Small intestine (tissue), 7 donors: ENCODE measurements at regions not wholly inside any gene's neighbourhood (a gene's known extent, or its start where the extent isn't known, plus 50 kb on each side); places are given as distances from the start of the nearest gene placed in this dataset.

Source experiments
- DNase-seq, 2 donors: peaks; one replicate each; pipeline versions ENCODE4 v3.0.0 to v3.0.0-alpha.2; 2013
- FAIRE-seq: peaks from 2 replicates; lab custom pipeline; 2012; peaks lifted over from hg19 to GRCh38; lab: Jason Lieb, UNC
- H3K27ac ChIP-seq, 3 donors: one replicate each; pipeline ENCODE4 v1.5.1; 2013; ENCODE audit warnings: low read length in 2 of 3, mild to moderate bottlenecking in 2 of 3, control low read depth in 1 of 3, inconsistent platforms in 1 of 3, low read depth in 1 of 3, moderate library complexity in 1 of 3
- H3K27me3 ChIP-seq, 3 donors: one replicate each; pipeline ENCODE4 v1.6.1; 2013; ENCODE audit warnings: low read length in 3 of 3, inconsistent platforms in 1 of 3; ENCODE audit not compliant: control insufficient read depth in 3 of 3, insufficient read depth in 3 of 3
- H3K36me3 ChIP-seq, 3 donors: one replicate each; pipeline ENCODE4 v1.6.1; 2013; ENCODE audit warnings: low read length in 3 of 3, inconsistent platforms in 1 of 3, low read depth in 1 of 3, mild to moderate bottlenecking in 1 of 3, moderate library complexity in 1 of 3; ENCODE audit not compliant: control insufficient read depth in 3 of 3, insufficient read depth in 2 of 3
- H3K4me1 ChIP-seq, 3 donors: one replicate each; pipeline ENCODE4 v1.6.1; 2013; ENCODE audit warnings: low read length in 2 of 3, inconsistent platforms in 1 of 3, low read depth in 1 of 3, mild to moderate bottlenecking in 1 of 3, moderate library complexity in 1 of 3; ENCODE audit not compliant: control insufficient read depth in 3 of 3, insufficient read depth in 2 of 3
- H3K4me3 ChIP-seq, 3 donors: one replicate each; pipeline ENCODE4 v1.5.1; 2013; ENCODE audit warnings: low read length in 3 of 3, control low read depth in 1 of 3, inconsistent platforms in 1 of 3, low read depth in 1 of 3, mild to moderate bottlenecking in 1 of 3, moderate library complexity in 1 of 3
- H3K9me3 ChIP-seq, 2 donors: one replicate each; pipeline ENCODE4 v1.6.1; 2013; ENCODE audit warnings: low read depth in 1 of 2, low read length in 1 of 2; ENCODE audit not compliant: control insufficient read depth in 2 of 2, insufficient read depth in 1 of 2
- WGBS, 3 donors: extraction: QIAGEN DNeasy Blood & Tissue Kit; methylation state at CpG; one replicate each; pipeline ENCODE4 v1.1.7; 2013; 5-methylcytosine and 5-hydroxymethylcytosine counted together
- donor health status: healthy with polysubstance abuse.
- donor health status: control.
- donor health status: control.
- donor health status: Bipolar disorder and iron deficiency.
- donor health status: healthy.

- Histone ChIP-seq H3K36me3 (no peaks in the 10 kb centered on the region), H3K9me3 (peaks cover 0 to 6% of the 10 kb centered on the region in 2 donors), H3K4me3 (no peak overlapping the region), H3K4me1 (peaks cover 0 to 13% (median 0%) of the 10 kb centered on the region in 3 donors), H3K27ac (no peak overlapping the region), H3K27me3 (no peaks in the 10 kb centered on the region)
- FAIRE-seq (no peak), DNase-seq (no peak)
- 86 to 89% (median 86%) methylated on average over 7 of the region's 7 CpGs for WGBS, 3 donors
Measured at GRCh38 chr3:194240766-194241165, 104.8 kb downstream of the HES1 start.

GRCh38 chr3:194243172-194243837, 107.4 kb downstream of the HES1 start:
- FAIRE-seq (no peak), DNase-seq (no peak)
- WGBS, 3 donors, result 75 to 88% (median 80%) methylated on average over 4 of the region's 4 CpGs
- no peak overlapping the region for H3K27ac ChIP-seq
- H3K4me1 ChIP-seq, result peaks cover 0 to 13% (median 0%) of the 10 kb centered on the region in 3 donors
- H3K4me3 ChIP-seq, result no peak overlapping the region
- H3K9me3 ChIP-seq, result no peaks in the 10 kb centered on the region
- H3K27me3 ChIP-seq, result no peaks in the 10 kb centered on the region
- H3K36me3 ChIP-seq, result no peaks in the 10 kb centered on the region

- WGBS, 3 donors, result 19 to 65% (median 32%) methylated on average over 6 of the region's 6 CpGs
- H3K36me3 ChIP-seq, result no peaks in the 10 kb centered on the region
- H3K9me3 ChIP-seq, result no peaks in the 10 kb centered on the region
- no peak overlapping the region for H3K4me3 ChIP-seq
- no peaks in the 10 kb centered on the region for H3K27me3 ChIP-seq
- DNase-seq, result peak; percentile 61 to 84
- H3K27ac ChIP-seq, result peak overlapping the region in 1 of 3 donors; percentile 21
- no peak for FAIRE-seq
- H3K4me1 ChIP-seq, result peaks cover 0 to 13% (median 0%) of the 10 kb centered on the region in 3 donors
Measured at GRCh38 chr3:194244167-194244566, 107.0 kb downstream of the CPN2 start.

- 96 to 100% (median 98%) methylated on average over 2 of the region's 2 CpGs for WGBS, 3 donors
- no peak overlapping the region for H3K27ac ChIP-seq
- H3K27me3 ChIP-seq, result no peaks in the 10 kb centered on the region
- DNase-seq, result no peak
- H3K4me3 ChIP-seq, result no peak overlapping the region
- H3K4me1 ChIP-seq, result peaks cover 0 to 23% (median 4%) of the 10 kb centered on the region in 3 donors
- FAIRE-seq, result no peak
- H3K36me3 ChIP-seq, result no peaks in the 10 kb centered on the region
- no peaks in the 10 kb centered on the region for H3K9me3 ChIP-seq
Measured at GRCh38 chr3:194245474-194245873, 105.7 kb downstream of the CPN2 start.

GRCh38 chr3:194245975-194246561, 105.1 kb downstream of the CPN2 start:
- H3K4me3 ChIP-seq, result no peak overlapping the region
- DNase-seq, result no peak
- 81 to 93% (median 90%) methylated on average over 4 of the region's 4 CpGs for WGBS, 3 donors
- H3K27me3 ChIP-seq, result no peaks in the 10 kb centered on the region
- H3K4me1 ChIP-seq, result peaks cover 0 to 29% (median 7%) of the 10 kb centered on the region in 3 donors
- FAIRE-seq, result no peak
- no peaks in the 10 kb centered on the region for H3K9me3 ChIP-seq
- no peak overlapping the region for H3K27ac ChIP-seq
- H3K36me3 ChIP-seq, result no peaks in the 10 kb centered on the region

- no peaks in the 10 kb centered on the region for H3K9me3 ChIP-seq
- H3K27ac ChIP-seq, result no peak overlapping the region
- peaks cover 0 to 30% (median 7%) of the 10 kb centered on the region in 3 donors for H3K4me1 ChIP-seq
- H3K4me3 ChIP-seq, result no peak overlapping the region
- 74 to 81% (median 77%) methylated on average over 7 of the region's 7 CpGs for WGBS, 3 donors
- H3K36me3 ChIP-seq, result no peaks in the 10 kb centered on the region
- DNase-seq (no peak), FAIRE-seq (no peak)
- H3K27me3 ChIP-seq, result no peaks in the 10 kb centered on the region
Measured at GRCh38 chr3:194246709-194247349, 104.3 kb downstream of the CPN2 start.

- no peak for FAIRE-seq
- peaks cover 0 to 30% (median 7%) of the 10 kb centered on the region in 3 donors for H3K4me1 ChIP-seq
- H3K4me3 ChIP-seq, result no peak overlapping the region
- no peak for DNase-seq
- no peaks in the 10 kb centered on the region for H3K9me3 ChIP-seq
- no peaks in the 10 kb centered on the region for H3K27me3 ChIP-seq
- 90 to 95% (median 95%) methylated on average over 10 of the region's 10 CpGs for WGBS, 3 donors
- no peaks in the 10 kb centered on the region for H3K36me3 ChIP-seq
- no peak overlapping the region for H3K27ac ChIP-seq
Measured at GRCh38 chr3:194247350-194247740, 103.8 kb downstream of the CPN2 start.

GRCh38 chr3:194249323-194250097, 101.6 kb downstream of the CPN2 start:
- H3K4me3 ChIP-seq, result no peak overlapping the region
- no peak for DNase-seq
- H3K9me3 ChIP-seq, result no peaks in the 10 kb centered on the region
- H3K36me3 ChIP-seq, result no peaks in the 10 kb centered on the region
- H3K27me3 ChIP-seq, result no peaks in the 10 kb centered on the region
- no peak for FAIRE-seq
- 54 to 77% (median 64%) methylated on average over 13 of the region's 13 CpGs for WGBS, 3 donors
- no peak overlapping the region for H3K27ac ChIP-seq
- H3K4me1 ChIP-seq, result peaks cover 0 to 19% (median 7%) of the 10 kb centered on the region in 3 donors
